RWPE2 (cell line): ENCODE measurements at regions not wholly inside any gene's neighbourhood (a gene's known extent, or its start where the extent isn't known, plus 50 kb on each side); places are given as distances from the start of the nearest gene placed in this dataset.
"Not testable (repeated sequence)": the region's sequence is repeated elsewhere in the genome, so short reads cannot be mapped to it uniquely, and the experiment has no call there.

Experiments
- ATAC-seq: fragments of 200-7000 bp; cut with Tn5 transposase; 3 replicates; pipeline ENCODE4 v1.9.1; 2021; ENCODE audit warnings: low read depth
- DNase-seq: peaks from one replicate; pipeline ENCODE4 v3.0.0-alpha.2; 2020; ENCODE audit warnings: low spot score
- H3K27ac ChIP-seq: fragments of 450-650 bp; 2 replicates; pipeline ENCODE4 v1.5.1; 2017; ENCODE audit warnings: mild to moderate bottlenecking; ENCODE audit not compliant: poor library complexity, severe bottlenecking
- H3K27me3 ChIP-seq: fragments of 250-450 bp; sonication (Bioruptor Pico); 2 replicates; pipeline ENCODE4 v1.5.1; 2021; ENCODE audit warnings: mild to moderate bottlenecking, moderate library complexity; ENCODE audit not compliant: insufficient read depth, poor library complexity, severe bottlenecking
- H3K36me3 ChIP-seq: fragments of 250-450 bp; sonication (Bioruptor Pico); 2 replicates; pipeline ENCODE4 v1.5.1; 2020; ENCODE audit warnings: low read depth, mild to moderate bottlenecking, moderate library complexity
- H3K4me1 ChIP-seq: fragments of 250-450 bp; sonication (Bioruptor Pico); 2 replicates; pipeline ENCODE4 v1.5.1; 2021; ENCODE audit warnings: mild to moderate bottlenecking, moderate library complexity; ENCODE audit not compliant: insufficient read depth, poor library complexity, severe bottlenecking
- H3K4me3 ChIP-seq: fragments of 250-450 bp; sonication (Bioruptor Pico); 2 replicates; pipeline ENCODE4 v1.5.1; 2021; ENCODE audit warnings: mild to moderate bottlenecking, moderate library complexity; ENCODE audit not compliant: severe bottlenecking
- H3K9me3 ChIP-seq: fragments of 250-450 bp; sonication (Bioruptor Pico); 2 replicates; pipeline ENCODE4 v1.5.1; 2021; ENCODE audit warnings: mild to moderate bottlenecking, moderate library complexity; ENCODE audit not compliant: severe bottlenecking
- TF ChIP-seq, protein P1 (sequence below): fragments of 450-650 bp; IDR thresholded peaks from one replicate; pipeline ENCODE4 v1.5.1; 2017; ENCODE audit warnings: mild to moderate bottlenecking, moderate library complexity; ENCODE audit not compliant: poor library complexity, severe bottlenecking

DNA sequence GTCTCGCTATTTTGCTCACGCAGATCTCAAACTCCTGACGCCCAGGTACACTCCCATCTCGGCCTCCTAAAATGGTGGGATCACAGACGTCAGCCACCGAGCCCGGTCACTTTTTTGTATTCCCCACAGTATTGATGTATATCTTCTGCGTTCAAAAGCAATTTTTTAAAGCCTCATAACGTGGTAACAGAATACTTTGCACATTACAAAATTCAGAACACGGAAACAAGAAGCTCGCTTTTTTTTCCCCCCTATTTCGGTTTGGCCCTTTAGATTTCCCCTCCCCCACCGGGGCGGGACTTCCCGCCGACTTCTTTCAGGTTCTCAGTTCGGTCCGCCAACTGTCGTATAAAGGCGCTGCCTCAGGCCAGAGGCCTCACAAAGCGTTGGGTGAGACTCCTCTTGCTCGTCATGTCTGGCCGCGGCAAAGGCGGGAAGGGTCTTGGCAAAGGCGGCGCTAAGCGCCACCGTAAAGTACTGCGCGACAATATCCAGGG, 88.4 kb downstream of the OR2B2 start:
- H3K9me3 ChIP-seq, H3K36me3 ChIP-seq, H3K27me3 ChIP-seq, DNase-seq: not testable (repeated sequence)
- peak; percentile 65 for ATAC-seq
- Histone ChIP-seq H3K4me1 (peaks cover 17% of the 10 kb centered on the region), H3K4me3 (peak overlapping the region; percentile 25), H3K27ac (peak overlapping the region; percentile 91)

DNA sequence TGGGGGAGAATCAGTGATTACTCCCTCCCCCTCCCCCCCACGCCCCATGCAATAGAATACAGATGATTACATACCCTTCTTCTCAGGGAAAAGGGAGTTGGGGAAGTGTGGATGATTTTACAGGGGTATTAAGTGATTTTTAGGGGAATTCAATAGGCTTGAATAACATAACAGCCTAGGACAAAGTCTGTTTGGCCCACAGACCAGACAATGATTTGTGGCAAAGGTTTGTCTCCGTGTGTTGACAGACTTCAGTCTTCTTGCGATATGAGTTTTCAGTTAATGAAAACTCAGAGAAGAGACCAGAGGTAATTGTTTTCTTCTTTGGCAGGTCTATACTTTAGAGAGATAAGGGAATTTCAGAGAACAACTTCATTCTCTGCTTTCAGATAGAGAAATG, 95.3 kb downstream of the OR2B2 start:
- Histone ChIP-seq H3K4me1 (peaks cover 5% of the 10 kb centered on the region), H3K9me3 (no peaks in the 10 kb centered on the region), H3K36me3 (no peaks in the 10 kb centered on the region), H3K27ac (peak overlapping the region; percentile 91), H3K27me3 (no peaks in the 10 kb centered on the region), H3K4me3 (no peak overlapping the region)
- TF ChIP-seq, protein P1, sequence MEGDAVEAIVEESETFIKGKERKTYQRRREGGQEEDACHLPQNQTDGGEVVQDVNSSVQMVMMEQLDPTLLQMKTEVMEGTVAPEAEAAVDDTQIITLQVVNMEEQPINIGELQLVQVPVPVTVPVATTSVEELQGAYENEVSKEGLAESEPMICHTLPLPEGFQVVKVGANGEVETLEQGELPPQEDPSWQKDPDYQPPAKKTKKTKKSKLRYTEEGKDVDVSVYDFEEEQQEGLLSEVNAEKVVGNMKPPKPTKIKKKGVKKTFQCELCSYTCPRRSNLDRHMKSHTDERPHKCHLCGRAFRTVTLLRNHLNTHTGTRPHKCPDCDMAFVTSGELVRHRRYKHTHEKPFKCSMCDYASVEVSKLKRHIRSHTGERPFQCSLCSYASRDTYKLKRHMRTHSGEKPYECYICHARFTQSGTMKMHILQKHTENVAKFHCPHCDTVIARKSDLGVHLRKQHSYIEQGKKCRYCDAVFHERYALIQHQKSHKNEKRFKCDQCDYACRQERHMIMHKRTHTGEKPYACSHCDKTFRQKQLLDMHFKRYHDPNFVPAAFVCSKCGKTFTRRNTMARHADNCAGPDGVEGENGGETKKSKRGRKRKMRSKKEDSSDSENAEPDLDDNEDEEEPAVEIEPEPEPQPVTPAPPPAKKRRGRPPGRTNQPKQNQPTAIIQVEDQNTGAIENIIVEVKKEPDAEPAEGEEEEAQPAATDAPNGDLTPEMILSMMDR: no peak
- DNase-seq: no peak
- ATAC-seq: no peak

DNA sequence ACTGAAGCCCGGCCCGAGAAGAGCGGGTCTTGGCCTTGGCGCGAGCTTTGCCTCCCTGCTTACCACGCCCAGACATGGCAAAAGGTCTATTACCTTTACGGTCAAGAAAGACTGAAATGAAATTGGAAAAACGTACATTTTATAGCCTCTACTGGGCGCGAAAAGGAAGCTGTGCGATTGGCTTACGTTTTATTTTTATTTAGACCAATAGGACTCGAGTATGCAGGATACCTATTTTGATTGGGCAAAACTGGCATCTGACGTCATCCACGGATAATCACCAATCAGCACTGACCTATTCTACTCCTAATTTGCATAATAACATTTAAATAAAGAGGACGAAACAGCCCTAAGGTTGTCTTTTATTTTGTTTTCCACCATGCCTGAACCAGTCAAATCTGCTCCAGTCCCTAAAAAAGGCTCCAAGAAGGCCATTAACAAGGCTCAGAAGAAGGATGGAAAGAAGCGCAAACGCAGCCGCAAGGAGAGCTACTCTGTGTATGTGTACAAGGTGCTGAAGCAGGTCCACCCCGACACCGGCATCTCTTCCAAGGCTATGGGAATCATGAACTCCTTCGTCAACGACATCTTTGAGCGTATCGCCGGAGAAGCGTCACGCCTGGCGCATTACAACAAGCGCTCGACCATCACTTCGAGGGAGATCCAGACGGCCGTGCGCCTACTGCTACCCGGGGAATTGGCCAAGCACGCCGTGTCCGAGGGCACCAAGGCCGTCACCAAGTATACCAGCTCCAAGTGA, 97.4 kb downstream of the OR2B2 start:
- TF ChIP-seq, protein P1: no peak
- H3K27me3 ChIP-seq: no peaks in the 10 kb centered on the region
- no peaks in the 10 kb centered on the region for H3K36me3 ChIP-seq
- H3K4me3 ChIP-seq: peak overlapping the region; percentile 24
- no peak for DNase-seq
- peaks cover 5% of the 10 kb centered on the region for H3K4me1 ChIP-seq
- ATAC-seq: peak; percentile 56
- H3K27ac ChIP-seq: peak overlapping the region; percentile 91
- H3K9me3 ChIP-seq: no peaks in the 10 kb centered on the region

GRCh38 chr6:27814415-27814664, 97.9 kb downstream of the OR2B2 start:
- not testable (repeated sequence) for H3K4me1 ChIP-seq, ATAC-seq, H3K36me3 ChIP-seq, H3K9me3 ChIP-seq, H3K27me3 ChIP-seq, DNase-seq
- Histone ChIP-seq H3K27ac (peak overlapping the region; percentile 91), H3K4me3 (peak overlapping the region; percentile 29)

DNA sequence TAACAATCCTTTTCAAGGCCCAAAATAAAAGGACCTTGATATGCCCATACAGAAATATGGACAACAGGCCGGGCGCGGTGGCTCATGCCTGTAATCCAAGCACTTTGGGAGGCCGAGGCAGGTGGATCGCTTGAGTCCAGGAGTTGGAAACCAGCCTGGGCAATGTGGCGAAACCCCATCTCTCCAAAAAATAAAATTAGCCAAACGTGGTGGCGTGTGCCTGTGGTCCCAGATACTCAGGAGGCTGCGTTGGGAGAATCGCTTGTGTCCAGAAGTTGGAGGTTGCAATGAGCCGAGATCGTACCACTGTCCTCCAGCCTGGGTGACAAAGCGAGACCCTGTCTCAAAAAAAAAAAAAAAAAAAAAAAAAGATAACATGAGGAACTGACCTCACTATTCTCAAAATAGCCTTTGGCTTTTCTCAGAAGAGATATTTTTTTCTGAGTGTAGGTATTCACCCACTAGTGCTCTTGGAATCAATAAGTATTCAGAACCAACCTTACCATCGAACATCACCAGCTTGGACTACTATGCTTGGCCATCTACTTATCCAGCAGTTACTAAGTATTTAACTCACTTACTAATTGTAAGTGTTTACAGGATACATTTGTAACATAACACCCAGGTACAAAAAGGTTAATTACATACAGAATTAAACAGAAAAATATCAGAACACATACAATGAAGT, 99.2 kb downstream of the OR2B2 start:
- no peaks in the 10 kb centered on the region for H3K36me3 ChIP-seq
- TF ChIP-seq, protein P1: no peak
- ATAC-seq (no peak), DNase-seq (no peak)
- H3K27me3 ChIP-seq: no peaks in the 10 kb centered on the region
- no peaks in the 10 kb centered on the region for H3K9me3 ChIP-seq
- peaks cover 14% of the 10 kb centered on the region for H3K4me1 ChIP-seq
- H3K4me3 ChIP-seq: no peak overlapping the region
- H3K27ac ChIP-seq: peak overlapping the region; percentile 91
